ENCODE measurements at regions not wholly inside any gene's neighbourhood (a gene's known extent, or its start where the extent isn't known, plus 50 kb on each side); places are given as distances from the start of the nearest gene placed in this dataset.

GRCh38 chr6:40139447-40139846 lies 205.2 kb upstream of the MOCS1 start:
- no peak for TF ChIP-seq CTCF (IDR thresholded peaks at IDR 0.05)
- no peak for TF ChIP-seq POLR2A (IDR thresholded peaks at IDR 0.05)
- no peak for TF ChIP-seq POLR2AphosphoS5 (IDR thresholded peaks at IDR 0.05; ENCODE audit: insufficient read depth in 1 of 2, low read depth in 1 of 2)
